Dendritic cell treated with granulocyte-macrophage colony-stimulating factor and Interleukin-4, amounts not matched to agents 40 ng/mL and 50 ng/mL, for 4 days (primary cell): ENCODE measurements at regions not wholly inside any gene's neighbourhood (a gene's known extent, or its start where the extent isn't known, plus 50 kb on each side); places are given as distances from the start of the nearest gene placed in this dataset.
"Not testable (repeated sequence)": the region's sequence is repeated elsewhere in the genome, so short reads cannot be mapped to it uniquely, and the experiment has no call there.

ENCODE experiments used
- H3K27ac Mint-ChIP-seq: one replicate; pipeline ENCODE4 v1.8.0; 2022; ENCODE audit warnings: mild to moderate bottlenecking, mixed read lengths
- H3K27me3 Mint-ChIP-seq: one replicate; pipeline ENCODE4 v1.8.0; 2022; ENCODE audit warnings: mild to moderate bottlenecking, mixed read lengths
- H3K36me3 Mint-ChIP-seq: one replicate; pipeline ENCODE4 v1.8.0; 2022; ENCODE audit warnings: low read depth, mixed read lengths
- H3K4me1 Mint-ChIP-seq: one replicate; pipeline ENCODE4 v1.8.0; 2022; ENCODE audit warnings: low read depth, mixed read lengths
- H3K4me3 Mint-ChIP-seq: one replicate; pipeline ENCODE4 v1.8.0; 2022; ENCODE audit warnings: mild to moderate bottlenecking, moderate library complexity, mixed read lengths
- H3K9me3 Mint-ChIP-seq: one replicate; pipeline ENCODE4 v1.8.0; 2022; ENCODE audit warnings: mixed read lengths
- intact Hi-C: fragments of 100-400 bp; cut with micrococcal nuclease; formaldehyde crosslinking; loops from one replicate; pipeline ENCODE4 v1.15.0; 2022

DNA sequence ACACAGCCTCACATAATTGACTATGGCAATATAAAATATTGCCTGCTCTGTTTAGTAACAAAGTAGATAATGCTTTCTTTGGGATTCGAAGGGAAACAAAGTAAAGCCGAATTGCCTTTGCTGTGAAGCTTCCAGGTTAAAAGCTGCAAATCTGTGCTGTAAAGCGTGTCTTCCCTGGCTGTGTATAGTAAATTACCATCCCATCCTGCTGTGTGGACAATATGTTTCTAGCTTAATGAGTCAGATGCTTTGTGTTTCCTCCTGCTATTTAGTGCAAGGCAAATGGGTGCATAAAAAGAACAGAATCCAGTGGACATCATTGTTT lies 265.1 kb downstream of the SOCS6 start:
- intact Hi-C loops: no loop called here
- Mint-ChIP-seq H3K36me3 (no peaks in the 10 kb centered on the region), H3K27me3 (no peaks in the 10 kb centered on the region), H3K9me3 (peaks cover 8% of the 10 kb centered on the region), H3K4me1 (no peaks in the 10 kb centered on the region), H3K4me3 (no peak overlapping the region), H3K27ac (no peak overlapping the region)

DNA sequence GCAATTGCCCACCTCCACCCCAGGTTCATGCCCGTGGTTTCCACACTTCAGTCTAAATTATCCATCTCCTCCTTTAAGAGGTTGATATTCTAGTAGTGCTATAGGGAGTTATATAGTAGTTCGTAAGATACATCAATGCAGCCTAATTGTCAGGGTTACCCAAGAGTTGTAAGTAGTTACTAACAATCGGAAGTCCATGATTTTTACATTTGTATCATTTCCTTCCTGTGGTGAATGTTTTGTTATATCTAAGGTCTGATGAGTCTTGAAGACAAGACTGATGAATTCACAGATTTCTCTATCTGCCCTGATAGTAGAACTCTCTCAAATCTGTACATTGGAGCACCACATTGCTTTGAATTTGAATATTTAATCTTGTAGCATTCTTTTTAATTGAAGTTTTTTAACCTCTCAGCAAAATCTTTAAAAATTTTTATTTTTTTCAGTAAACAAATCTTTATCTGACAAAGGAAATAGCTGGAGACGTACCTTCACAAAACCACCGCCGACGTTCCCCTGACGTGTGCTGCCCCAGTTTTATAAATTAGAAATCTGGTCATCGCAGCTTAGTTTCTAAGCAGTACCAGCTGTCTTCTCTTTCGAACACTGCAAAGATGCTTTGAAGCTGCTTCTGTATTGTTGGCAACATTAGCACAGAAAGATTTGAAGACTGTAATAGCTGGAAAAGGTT lies 264.5 kb downstream of the SOCS6 start:
- no peak overlapping the region for H3K27ac Mint-ChIP-seq
- H3K4me1 Mint-ChIP-seq: no peaks in the 10 kb centered on the region
- intact Hi-C loops: no loop called here
- H3K4me3 Mint-ChIP-seq: no peak overlapping the region
- H3K36me3 Mint-ChIP-seq: no peaks in the 10 kb centered on the region
- no peaks in the 10 kb centered on the region for H3K27me3 Mint-ChIP-seq
- peaks cover 12% of the 10 kb centered on the region for H3K9me3 Mint-ChIP-seq

DNA sequence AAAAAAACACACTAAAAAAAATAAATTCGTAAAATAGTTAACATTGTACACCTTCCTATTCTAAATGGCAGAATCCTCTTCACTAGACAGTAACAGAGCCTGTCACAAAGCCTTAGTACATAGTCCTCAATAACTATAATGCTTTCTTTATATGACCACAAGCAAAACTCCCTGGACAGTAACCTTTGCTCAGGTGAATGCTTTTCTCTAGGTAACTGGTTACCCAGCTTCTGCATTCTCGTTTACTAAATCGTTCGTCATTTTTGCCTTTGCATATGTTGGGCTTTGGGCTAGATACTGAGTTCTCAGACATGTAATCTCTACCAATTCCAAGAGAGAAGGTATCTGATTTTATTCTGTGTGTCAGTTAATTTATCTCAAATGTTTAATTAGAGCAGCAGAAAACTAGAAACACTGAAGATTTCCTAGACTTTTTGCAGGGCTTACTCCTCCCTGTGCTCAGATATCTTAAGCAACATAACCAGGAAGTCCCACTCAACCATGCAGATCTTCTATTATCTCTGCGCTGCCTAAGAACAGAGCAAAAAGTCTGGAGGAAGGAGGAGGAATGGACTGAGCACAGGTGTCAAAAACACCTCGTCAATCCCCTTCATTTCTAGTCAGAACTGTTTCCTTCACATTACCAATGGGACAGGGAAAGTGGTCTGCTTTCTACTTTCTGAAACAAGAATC lies 247.7 kb downstream of the SOCS6 start:
- intact Hi-C loops: no loop called here
- Mint-ChIP-seq H3K4me1 (no peaks in the 10 kb centered on the region), H3K36me3 (no peaks in the 10 kb centered on the region), H3K27ac (no peak overlapping the region), H3K4me3 (no peak overlapping the region), H3K27me3 (no peaks in the 10 kb centered on the region), H3K9me3 (peaks cover under 1% of the 10 kb centered on the region)

DNA sequence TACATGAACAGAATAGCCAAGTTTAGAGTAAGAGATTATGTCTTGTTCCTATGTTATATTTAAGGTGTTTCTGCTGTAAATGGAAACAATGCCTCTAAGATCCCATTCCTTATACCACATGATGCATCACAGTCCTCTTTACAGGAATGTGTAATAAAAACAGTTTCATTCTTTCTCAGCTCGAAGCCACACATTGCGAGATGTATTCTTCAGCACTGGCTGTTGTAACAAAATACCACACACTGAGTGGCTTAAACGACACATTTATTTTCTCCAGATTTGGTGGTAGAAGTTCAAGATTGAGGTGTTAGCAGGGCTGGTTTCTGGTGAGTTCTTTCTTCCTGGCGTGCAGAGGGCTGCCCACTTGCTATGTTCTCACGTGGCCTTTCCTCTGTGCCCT lies 246.2 kb downstream of the SOCS6 start:
- no peaks in the 10 kb centered on the region for H3K4me1 Mint-ChIP-seq
- H3K27me3 Mint-ChIP-seq: no peaks in the 10 kb centered on the region
- H3K27ac Mint-ChIP-seq: no peak overlapping the region
- H3K4me3 Mint-ChIP-seq: no peak overlapping the region
- H3K36me3 Mint-ChIP-seq: no peaks in the 10 kb centered on the region
- peaks cover 9% of the 10 kb centered on the region for H3K9me3 Mint-ChIP-seq
- intact Hi-C loops: no loop called here

GRCh38 chr18:70525322-70525721 lies 236.5 kb downstream of the SOCS6 start:
- H3K27ac Mint-ChIP-seq, H3K4me1 Mint-ChIP-seq, intact Hi-C loops, H3K27me3 Mint-ChIP-seq, H3K9me3 Mint-ChIP-seq, H3K4me3 Mint-ChIP-seq, H3K36me3 Mint-ChIP-seq: not testable (repeated sequence)

DNA sequence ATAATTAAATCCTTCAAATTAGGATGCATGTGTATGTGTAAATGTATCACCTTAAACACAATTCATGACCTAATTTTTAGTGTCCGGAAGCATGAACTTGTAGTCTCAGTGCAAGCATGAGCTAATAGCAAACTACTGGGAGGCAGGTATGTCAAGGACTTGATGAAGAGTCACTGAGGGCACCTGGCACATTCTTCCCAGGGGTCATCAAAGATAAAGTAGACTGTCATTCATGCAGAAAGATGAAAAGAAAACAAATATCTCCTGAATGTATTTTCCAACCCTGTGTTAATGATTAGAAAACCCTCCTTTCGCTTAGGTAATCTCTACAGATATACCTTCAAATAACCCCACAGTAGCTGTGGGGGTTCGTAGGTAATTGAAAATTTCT lies 234.9 kb downstream of the SOCS6 start:
- Mint-ChIP-seq H3K27me3 (no peaks in the 10 kb centered on the region), H3K36me3 (no peaks in the 10 kb centered on the region), H3K4me1 (no peaks in the 10 kb centered on the region), H3K9me3 (no peaks in the 10 kb centered on the region), H3K27ac (no peak overlapping the region), H3K4me3 (no peak overlapping the region)
- intact Hi-C loops: no loop called here

- H3K27ac Mint-ChIP-seq: no peak overlapping the region
- H3K4me1 Mint-ChIP-seq: no peaks in the 10 kb centered on the region
- no peaks in the 10 kb centered on the region for H3K36me3 Mint-ChIP-seq
- no peaks in the 10 kb centered on the region for H3K27me3 Mint-ChIP-seq
- H3K9me3 Mint-ChIP-seq: no peaks in the 10 kb centered on the region
- H3K4me3 Mint-ChIP-seq: no peak overlapping the region
- intact Hi-C loops: no loop called here
Measured at GRCh38 chr18:70523035-70523791, 234.4 kb downstream of the SOCS6 start.

DNA sequence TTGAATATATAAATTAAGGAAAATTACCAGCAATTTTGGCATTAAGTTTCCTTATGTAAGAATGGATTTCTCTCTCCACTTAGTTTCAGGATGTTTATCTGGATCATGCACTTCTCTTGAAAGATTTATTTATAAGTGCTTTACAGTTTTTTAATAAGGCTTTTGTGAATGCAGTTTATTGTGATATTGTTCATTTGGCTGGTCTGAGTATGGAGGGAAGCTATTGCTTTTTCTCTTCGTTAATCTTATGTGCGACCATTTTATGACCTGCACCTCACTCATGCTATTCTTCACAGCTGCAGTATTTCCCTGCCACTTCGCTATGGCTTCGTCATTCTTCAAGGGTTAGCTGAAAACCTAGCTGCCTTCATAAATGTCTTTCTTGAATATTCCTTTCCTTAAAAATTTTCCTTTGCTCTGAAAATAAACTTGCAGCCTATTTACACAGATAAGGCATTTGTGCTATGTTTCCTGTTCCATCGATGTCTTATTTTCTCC lies 233.4 kb downstream of the SOCS6 start:
- intact Hi-C loops: no loop called here
- H3K4me1 Mint-ChIP-seq: no peaks in the 10 kb centered on the region
- no peaks in the 10 kb centered on the region for H3K36me3 Mint-ChIP-seq
- H3K27ac Mint-ChIP-seq: no peak overlapping the region
- H3K9me3 Mint-ChIP-seq: no peaks in the 10 kb centered on the region
- no peak overlapping the region for H3K4me3 Mint-ChIP-seq
- H3K27me3 Mint-ChIP-seq: no peaks in the 10 kb centered on the region

DNA sequence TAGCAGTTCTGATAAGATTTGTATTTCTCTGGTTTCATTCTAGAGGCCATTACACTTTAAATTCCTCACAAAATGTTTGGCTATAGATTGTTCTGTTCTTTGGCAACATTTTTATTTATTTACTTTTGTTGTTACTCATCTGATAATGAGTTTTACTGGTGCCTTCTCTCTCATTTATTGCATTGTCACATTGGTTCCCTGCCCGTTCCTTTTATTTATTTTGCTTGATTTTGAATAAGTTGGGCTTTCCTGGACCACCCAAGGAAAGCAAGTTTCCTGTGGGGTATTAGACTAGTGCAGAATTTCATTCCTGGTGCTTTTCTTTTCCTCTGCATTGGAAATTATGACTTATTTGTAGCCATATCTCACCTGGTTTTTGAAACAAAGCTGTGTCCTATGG lies 232.0 kb downstream of the SOCS6 start:
- no peak overlapping the region for H3K27ac Mint-ChIP-seq
- H3K27me3 Mint-ChIP-seq: no peaks in the 10 kb centered on the region
- no peak overlapping the region for H3K4me3 Mint-ChIP-seq
- H3K4me1 Mint-ChIP-seq: no peaks in the 10 kb centered on the region
- intact Hi-C loops: no loop called here
- no peaks in the 10 kb centered on the region for H3K9me3 Mint-ChIP-seq
- H3K36me3 Mint-ChIP-seq: no peaks in the 10 kb centered on the region

GRCh38 chr18:70513502-70514171 lies 224.8 kb downstream of the SOCS6 start:
- Mint-ChIP-seq H3K27me3 (no peaks in the 10 kb centered on the region), H3K36me3 (no peaks in the 10 kb centered on the region), H3K9me3 (no peaks in the 10 kb centered on the region), H3K27ac (no peak overlapping the region), H3K4me1 (no peaks in the 10 kb centered on the region), H3K4me3 (no peak overlapping the region)
- intact Hi-C loops: no loop called here

DNA sequence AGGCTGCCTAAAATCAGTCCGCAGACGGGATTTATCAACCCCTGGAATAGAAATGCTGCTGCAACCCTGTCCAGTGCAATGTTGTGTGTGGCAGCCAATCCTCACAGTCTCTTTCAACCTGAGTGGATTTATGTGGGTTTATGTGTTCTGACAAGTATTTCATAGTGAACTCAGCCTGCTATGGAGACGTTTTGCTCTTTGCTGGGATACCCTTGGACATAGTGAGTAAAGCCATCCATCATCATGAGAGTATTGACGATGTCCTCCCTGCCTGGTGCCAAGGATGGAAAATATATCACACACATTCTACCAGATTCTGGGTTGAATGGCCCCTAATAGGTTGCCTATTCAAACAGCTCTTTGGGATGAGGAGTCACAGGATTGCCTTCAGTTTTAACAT lies 219.1 kb downstream of the SOCS6 start:
- no peaks in the 10 kb centered on the region for H3K9me3 Mint-ChIP-seq
- H3K27ac Mint-ChIP-seq: no peak overlapping the region
- no peaks in the 10 kb centered on the region for H3K36me3 Mint-ChIP-seq
- no peak overlapping the region for H3K4me3 Mint-ChIP-seq
- intact Hi-C loops: no loop called here
- peaks cover 4% of the 10 kb centered on the region for H3K4me1 Mint-ChIP-seq
- H3K27me3 Mint-ChIP-seq: no peaks in the 10 kb centered on the region

DNA sequence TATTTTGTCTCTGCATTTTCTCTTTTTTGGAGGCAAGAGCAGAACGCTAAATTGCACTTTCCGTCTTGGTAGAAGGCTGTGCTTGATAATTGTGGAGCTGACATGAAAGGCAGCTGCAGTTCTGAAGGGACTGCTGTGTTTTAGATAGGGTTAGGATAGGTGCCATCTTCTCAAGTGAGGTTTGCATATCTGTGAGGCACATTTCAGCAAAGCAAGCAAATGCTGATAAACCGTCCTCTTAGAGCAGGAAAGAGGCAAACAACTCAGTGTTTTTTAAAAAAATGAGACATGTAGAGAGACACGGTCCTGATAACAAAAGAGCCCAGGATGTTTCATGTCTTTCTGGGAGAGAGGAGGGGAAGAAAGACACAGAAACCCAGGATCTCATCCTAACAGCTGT lies 217.7 kb downstream of the SOCS6 start:
- H3K27ac Mint-ChIP-seq: no peak overlapping the region
- intact Hi-C loops: no loop called here
- no peaks in the 10 kb centered on the region for H3K9me3 Mint-ChIP-seq
- no peaks in the 10 kb centered on the region for H3K27me3 Mint-ChIP-seq
- H3K4me1 Mint-ChIP-seq: peaks cover 6% of the 10 kb centered on the region
- no peak overlapping the region for H3K4me3 Mint-ChIP-seq
- no peaks in the 10 kb centered on the region for H3K36me3 Mint-ChIP-seq

DNA sequence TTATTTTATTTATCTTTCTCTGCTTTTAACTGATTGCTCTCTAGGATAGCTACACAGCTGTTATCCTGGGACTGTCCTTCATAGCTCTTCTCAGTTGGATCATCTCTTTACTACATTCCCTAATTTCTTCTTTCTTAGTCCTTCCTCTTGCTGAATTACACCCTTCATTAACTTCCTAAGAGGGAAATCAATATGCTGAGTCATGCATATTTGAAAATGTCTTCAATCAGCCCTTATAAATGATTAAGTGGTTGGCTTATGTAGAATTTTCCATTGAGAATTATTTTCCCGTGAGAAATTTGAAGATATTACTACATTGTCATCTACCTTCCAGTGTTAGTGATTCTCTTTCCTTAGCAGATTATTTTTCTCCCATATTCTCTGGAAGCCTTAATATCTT lies 214.2 kb downstream of the SOCS6 start:
- H3K36me3 Mint-ChIP-seq: no peaks in the 10 kb centered on the region
- no peaks in the 10 kb centered on the region for H3K9me3 Mint-ChIP-seq
- no peak overlapping the region for H3K4me3 Mint-ChIP-seq
- no peak overlapping the region for H3K27ac Mint-ChIP-seq
- no peaks in the 10 kb centered on the region for H3K27me3 Mint-ChIP-seq
- H3K4me1 Mint-ChIP-seq: peaks cover 6% of the 10 kb centered on the region
- intact Hi-C loops: no loop called here

DNA sequence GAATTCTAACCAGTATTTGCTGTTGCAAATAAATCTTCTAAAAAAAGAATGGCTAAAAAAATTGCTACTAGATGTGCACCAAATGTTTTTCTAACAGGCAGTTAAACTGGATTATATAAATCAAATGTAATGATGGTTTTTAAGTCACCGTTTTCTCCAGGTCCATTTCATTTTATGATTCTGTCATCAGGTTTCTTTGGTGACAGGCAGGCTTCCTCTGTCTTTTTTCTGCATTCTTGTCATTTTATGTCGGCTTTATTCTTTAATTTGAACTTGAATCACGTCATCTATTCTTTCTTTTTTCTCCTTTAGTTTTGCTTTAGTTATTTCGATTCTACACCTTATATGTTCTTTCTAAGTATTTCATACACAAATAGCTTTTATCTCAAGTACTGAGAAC lies 212.5 kb downstream of the SOCS6 start:
- H3K27ac Mint-ChIP-seq: no peak overlapping the region
- H3K9me3 Mint-ChIP-seq: no peaks in the 10 kb centered on the region
- H3K4me1 Mint-ChIP-seq: peaks cover 6% of the 10 kb centered on the region
- H3K27me3 Mint-ChIP-seq: no peaks in the 10 kb centered on the region
- H3K36me3 Mint-ChIP-seq: no peaks in the 10 kb centered on the region
- intact Hi-C loops: no loop called here
- no peak overlapping the region for H3K4me3 Mint-ChIP-seq
